MM.1S (cell line): ENCODE measurements at regions not wholly inside any gene's neighbourhood (a gene's known extent, or its start where the extent isn't known, plus 50 kb on each side); places are given as distances from the start of the nearest gene placed in this dataset.

Experiments
- EZH2 ChIP-seq: fragments of 300-600 bp; sonication (generic); optimal IDR thresholded peaks from 2 replicates; pipeline ENCODE3; 2017; ENCODE audit warnings: low read depth, mild to moderate bottlenecking, antibody characterized with exemption, low read length, mixed read lengths
- TF ChIP-seq, protein P1 (sequence below): fragments of 300-600 bp; sonication (generic); IDR thresholded peaks from 2 replicates; pipeline ENCODE4 v1.5.1; 2016; ENCODE audit warnings: antibody characterized with exemption, low read length, mixed read lengths

DNA sequence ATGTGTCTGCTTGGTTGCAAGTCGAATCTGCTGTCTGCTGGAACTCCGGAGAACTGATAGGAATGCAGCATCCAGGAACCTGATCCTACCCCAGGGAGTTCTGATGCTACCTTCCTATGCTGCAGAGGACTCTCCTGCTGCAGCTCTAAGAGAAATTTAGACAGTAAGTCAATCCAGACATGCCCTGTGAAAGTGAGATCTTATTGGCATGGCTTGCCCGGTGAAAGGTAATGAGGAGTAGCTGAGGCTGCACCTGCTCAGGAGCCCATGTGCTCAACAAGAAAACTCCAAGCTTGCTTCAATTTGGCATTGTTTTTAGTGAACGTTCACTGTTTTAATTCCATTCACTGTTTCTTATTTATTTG is 217.3 kb upstream of the SERP2 start:
- TF ChIP-seq, protein P1, sequence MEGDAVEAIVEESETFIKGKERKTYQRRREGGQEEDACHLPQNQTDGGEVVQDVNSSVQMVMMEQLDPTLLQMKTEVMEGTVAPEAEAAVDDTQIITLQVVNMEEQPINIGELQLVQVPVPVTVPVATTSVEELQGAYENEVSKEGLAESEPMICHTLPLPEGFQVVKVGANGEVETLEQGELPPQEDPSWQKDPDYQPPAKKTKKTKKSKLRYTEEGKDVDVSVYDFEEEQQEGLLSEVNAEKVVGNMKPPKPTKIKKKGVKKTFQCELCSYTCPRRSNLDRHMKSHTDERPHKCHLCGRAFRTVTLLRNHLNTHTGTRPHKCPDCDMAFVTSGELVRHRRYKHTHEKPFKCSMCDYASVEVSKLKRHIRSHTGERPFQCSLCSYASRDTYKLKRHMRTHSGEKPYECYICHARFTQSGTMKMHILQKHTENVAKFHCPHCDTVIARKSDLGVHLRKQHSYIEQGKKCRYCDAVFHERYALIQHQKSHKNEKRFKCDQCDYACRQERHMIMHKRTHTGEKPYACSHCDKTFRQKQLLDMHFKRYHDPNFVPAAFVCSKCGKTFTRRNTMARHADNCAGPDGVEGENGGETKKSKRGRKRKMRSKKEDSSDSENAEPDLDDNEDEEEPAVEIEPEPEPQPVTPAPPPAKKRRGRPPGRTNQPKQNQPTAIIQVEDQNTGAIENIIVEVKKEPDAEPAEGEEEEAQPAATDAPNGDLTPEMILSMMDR, result no peak
- TF ChIP-seq EZH2, result no peak
